ENCODE measurements at regions not wholly inside any gene's neighbourhood (a gene's known extent, or its start where the extent isn't known, plus 50 kb on each side); places are given as distances from the start of the nearest gene placed in this dataset.

DNA sequence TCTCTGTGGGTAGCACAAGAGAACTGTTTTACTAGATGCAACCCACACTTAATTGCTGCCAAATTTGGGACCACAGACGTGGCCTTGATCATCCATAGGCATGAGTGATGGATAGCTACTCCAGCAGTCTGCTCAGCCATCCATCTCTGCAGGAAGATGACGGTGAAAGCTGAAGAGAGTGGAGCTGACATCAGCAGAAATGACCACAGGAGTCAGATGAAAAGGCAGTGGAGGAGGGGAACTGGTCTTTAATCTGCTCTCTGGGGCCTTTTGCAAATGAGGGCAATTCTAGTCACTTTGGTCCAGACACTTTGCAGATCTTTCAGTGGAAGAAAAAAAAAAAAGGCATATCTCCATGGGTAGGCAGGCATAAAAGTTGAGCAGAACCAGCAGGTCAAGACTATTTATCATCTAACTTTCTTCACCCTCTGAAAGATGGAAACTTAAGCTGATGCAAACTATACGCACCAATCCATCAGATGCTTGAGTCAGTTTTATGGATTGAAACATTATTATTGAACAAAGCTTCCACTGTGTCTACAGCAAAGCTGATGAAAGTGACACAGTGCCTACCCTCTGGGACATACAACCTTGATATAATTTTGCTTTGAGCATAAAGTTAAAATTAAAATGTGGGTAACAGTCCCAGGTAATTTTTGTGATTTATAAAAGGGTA lies 281.6 kb upstream of the OBI1 start:
- Histone ChIP-seq H3K9me3 (no peaks in the 10 kb centered on the region), H3K27me3 (no peaks in the 10 kb centered on the region), H3K27ac (no peak overlapping the region), H3K36me3 (no peaks in the 10 kb centered on the region), H3K4me1 (no peaks in the 10 kb centered on the region), H3K4me3 (no peak overlapping the region)
- 18 to 39% methylated on average over 2 to 3 of the region's 3 CpGs for WGBS, 2 donors (ENCODE audit: low coverage in 1 of 2)
- TF ChIP-seq EP300 (IDR thresholded peaks at IDR 0.05): no peak
- no peak for TF ChIP-seq POLR2A (IDR thresholded peaks at IDR 0.05)
- TF ChIP-seq, protein P1, sequence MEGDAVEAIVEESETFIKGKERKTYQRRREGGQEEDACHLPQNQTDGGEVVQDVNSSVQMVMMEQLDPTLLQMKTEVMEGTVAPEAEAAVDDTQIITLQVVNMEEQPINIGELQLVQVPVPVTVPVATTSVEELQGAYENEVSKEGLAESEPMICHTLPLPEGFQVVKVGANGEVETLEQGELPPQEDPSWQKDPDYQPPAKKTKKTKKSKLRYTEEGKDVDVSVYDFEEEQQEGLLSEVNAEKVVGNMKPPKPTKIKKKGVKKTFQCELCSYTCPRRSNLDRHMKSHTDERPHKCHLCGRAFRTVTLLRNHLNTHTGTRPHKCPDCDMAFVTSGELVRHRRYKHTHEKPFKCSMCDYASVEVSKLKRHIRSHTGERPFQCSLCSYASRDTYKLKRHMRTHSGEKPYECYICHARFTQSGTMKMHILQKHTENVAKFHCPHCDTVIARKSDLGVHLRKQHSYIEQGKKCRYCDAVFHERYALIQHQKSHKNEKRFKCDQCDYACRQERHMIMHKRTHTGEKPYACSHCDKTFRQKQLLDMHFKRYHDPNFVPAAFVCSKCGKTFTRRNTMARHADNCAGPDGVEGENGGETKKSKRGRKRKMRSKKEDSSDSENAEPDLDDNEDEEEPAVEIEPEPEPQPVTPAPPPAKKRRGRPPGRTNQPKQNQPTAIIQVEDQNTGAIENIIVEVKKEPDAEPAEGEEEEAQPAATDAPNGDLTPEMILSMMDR (IDR thresholded peaks at IDR 0.05): no peak
- no peak for TF ChIP-seq POLR2AphosphoS5 (IDR thresholded peaks at IDR 0.05)
- ATAC-seq: no peak

DNA sequence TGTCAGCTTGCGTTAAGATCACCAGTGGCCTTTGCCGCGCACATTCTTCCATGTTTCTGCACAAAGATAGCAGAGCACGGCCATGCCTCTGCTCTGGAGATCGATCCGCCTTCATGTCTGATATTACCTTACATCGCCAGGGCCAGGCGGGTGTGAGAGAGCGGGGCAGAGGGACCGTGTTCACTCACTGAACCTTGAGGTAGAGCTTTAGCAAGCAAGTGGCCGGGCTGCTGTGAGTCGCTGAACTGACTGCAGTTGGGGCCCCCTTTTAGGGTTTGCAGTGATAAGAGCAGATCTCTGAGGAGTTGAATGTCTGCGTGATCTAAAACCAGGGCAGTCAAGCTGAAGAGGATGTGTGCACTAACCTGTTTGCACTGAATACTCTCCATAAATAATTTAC lies 275.4 kb upstream of the OBI1 start:
- Histone ChIP-seq H3K27me3 (no peaks in the 10 kb centered on the region), H3K36me3 (no peaks in the 10 kb centered on the region), H3K4me3 (no peak overlapping the region), H3K4me1 (no peaks in the 10 kb centered on the region), H3K27ac (no peak overlapping the region), H3K9me3 (no peaks in the 10 kb centered on the region)
- no peak for TF ChIP-seq POLR2A (IDR thresholded peaks at IDR 0.05)
- WGBS, 2 donors (ENCODE audit: low coverage in 1 of 2): 57 to 92% methylated on average over 3 to 10 of the region's 13 CpGs
- no peak for ATAC-seq

DNA sequence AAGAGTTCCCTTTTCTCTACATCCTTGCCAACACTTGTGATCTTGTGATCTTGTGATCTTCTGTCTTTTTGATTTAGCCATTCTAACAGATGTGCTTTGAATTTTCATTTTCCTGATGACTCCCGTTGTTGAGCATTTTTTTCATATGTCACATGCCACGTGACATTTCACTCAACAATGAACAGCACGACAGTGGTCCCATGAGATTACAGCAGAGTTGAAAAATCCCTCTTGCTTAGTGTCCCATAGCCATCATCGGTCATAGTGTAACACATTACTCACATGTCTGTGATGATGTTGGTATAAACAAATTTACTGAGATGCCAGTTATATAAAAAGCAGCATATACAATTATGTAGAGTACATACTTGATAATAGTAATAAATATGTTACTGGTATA lies 256.1 kb upstream of the OBI1 start:
- WGBS, 2 donors (ENCODE audit: low coverage in 1 of 2): 64 to 69% methylated on average over 4 of the region's 4 CpGs
- no peak for ATAC-seq
- TF ChIP-seq POLR2AphosphoS5 (IDR thresholded peaks at IDR 0.05): no peak
- TF ChIP-seq, protein P1 (IDR thresholded peaks at IDR 0.05): no peak
- TF ChIP-seq POLR2A (IDR thresholded peaks at IDR 0.05): no peak
- no peak for TF ChIP-seq EP300 (IDR thresholded peaks at IDR 0.05)
- H3K27ac ChIP-seq: no peak overlapping the region
- H3K9me3 ChIP-seq: no peaks in the 10 kb centered on the region
- H3K27me3 ChIP-seq: no peaks in the 10 kb centered on the region
- no peaks in the 10 kb centered on the region for H3K4me1 ChIP-seq
- no peaks in the 10 kb centered on the region for H3K36me3 ChIP-seq
- H3K4me3 ChIP-seq: no peak overlapping the region

DNA sequence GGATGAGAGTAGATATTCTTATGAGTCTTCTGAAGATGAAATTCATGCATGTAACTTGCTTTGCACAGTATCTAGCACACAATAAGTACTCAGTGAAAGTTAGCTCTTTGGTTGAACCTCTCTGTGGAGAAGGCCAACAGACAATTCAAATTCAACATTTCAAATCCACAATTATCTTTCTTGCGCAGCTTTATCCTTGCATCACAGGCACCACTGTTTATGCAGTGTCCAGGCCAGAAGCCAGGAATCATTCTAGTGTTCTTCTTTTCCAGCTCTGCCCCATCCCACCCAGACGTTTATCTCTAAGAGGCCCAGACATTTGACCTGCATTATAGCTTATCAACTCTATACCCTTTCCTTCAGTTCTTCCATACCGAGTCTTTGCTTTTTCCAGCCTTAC lies 254.7 kb upstream of the OBI1 start:
- Histone ChIP-seq H3K36me3 (no peaks in the 10 kb centered on the region), H3K9me3 (no peaks in the 10 kb centered on the region), H3K27ac (no peak overlapping the region), H3K27me3 (no peaks in the 10 kb centered on the region), H3K4me3 (no peak overlapping the region), H3K4me1 (no peaks in the 10 kb centered on the region)
- WGBS, 2 donors (ENCODE audit: low coverage in 1 of 2): 45 to 53% methylated on average over 3 of the region's 3 CpGs
- TF ChIP-seq POLR2AphosphoS5 (IDR thresholded peaks at IDR 0.05): no peak
- no peak for ATAC-seq

DNA sequence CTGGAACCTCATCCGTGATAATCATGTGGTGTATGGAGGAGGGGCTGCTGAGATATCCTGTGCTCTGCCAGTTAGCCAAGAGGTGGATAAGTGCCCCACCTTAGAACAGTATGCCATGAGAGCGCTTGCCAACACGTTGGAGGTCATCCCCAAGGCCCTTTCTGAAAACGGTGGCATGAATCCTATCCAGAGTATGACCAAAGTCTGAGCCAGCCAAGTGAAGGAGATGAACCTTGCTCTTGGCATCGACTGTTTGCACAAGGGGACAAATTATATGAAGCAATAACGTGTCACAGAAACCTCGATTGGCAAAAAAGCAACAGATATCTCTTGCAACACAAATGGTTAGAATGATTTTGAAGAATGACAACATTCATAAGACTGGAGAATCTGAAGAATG lies 251.2 kb upstream of the OBI1 start:
- no peaks in the 10 kb centered on the region for H3K36me3 ChIP-seq
- H3K27me3 ChIP-seq: no peaks in the 10 kb centered on the region
- no peaks in the 10 kb centered on the region for H3K4me1 ChIP-seq
- ATAC-seq: no peak
- H3K4me3 ChIP-seq: no peak overlapping the region
- H3K27ac ChIP-seq: no peak overlapping the region
- 80% methylated on average over 4 to 7 of the region's 7 CpGs for WGBS, 2 donors (ENCODE audit: low coverage in 1 of 2)
- H3K9me3 ChIP-seq: no peaks in the 10 kb centered on the region
- TF ChIP-seq, protein P1 (IDR thresholded peaks at IDR 0.05): no peak
- TF ChIP-seq EP300 (IDR thresholded peaks at IDR 0.05): no peak
- no peak for TF ChIP-seq POLR2AphosphoS5 (IDR thresholded peaks at IDR 0.05)
- no peak for TF ChIP-seq POLR2A (IDR thresholded peaks at IDR 0.05)

DNA sequence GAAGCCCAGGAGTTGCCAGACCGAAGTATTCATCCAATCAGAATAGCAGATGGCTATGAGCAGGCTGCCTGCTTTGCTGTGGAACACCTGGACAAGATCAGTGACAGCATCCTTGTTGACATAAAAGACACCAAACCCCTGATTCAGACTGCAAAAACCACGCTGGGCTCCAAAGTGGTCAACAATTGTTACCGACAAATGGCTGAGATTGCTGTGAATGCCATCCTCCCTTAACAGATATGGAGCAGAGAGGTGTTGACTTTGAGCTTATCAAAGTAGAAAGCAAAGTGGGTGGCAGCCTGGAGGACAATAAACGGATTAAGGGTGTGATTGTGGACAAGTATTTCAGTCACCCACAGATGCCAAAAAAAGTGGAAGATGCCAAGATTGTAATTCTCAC lies 250.3 kb upstream of the OBI1 start:
- Histone ChIP-seq H3K9me3 (no peaks in the 10 kb centered on the region), H3K4me1 (no peaks in the 10 kb centered on the region), H3K36me3 (no peaks in the 10 kb centered on the region), H3K27me3 (no peaks in the 10 kb centered on the region), H3K4me3 (no peak overlapping the region), H3K27ac (no peak overlapping the region)
- 14 to 23% methylated on average over 3 to 4 of the region's 4 CpGs for WGBS, 2 donors (ENCODE audit: low coverage in 1 of 2)
- no peak for ATAC-seq
- TF ChIP-seq POLR2AphosphoS5 (IDR thresholded peaks at IDR 0.05): no peak
- TF ChIP-seq, protein P1 (IDR thresholded peaks at IDR 0.05): no peak
- TF ChIP-seq POLR2A (IDR thresholded peaks at IDR 0.05): no peak
- TF ChIP-seq EP300 (IDR thresholded peaks at IDR 0.05): no peak

Data from gastroesophageal sphincter (tissue), 4 donors.